Activated naive CD4-positive, alpha-beta T cell treated with anti-CD3 and anti-CD28 coated beads, Interleukin-2, amount 50 U/mL, for 24 hours (primary cell): ENCODE measurements at regions not wholly inside any gene's neighbourhood (a gene's known extent, or its start where the extent isn't known, plus 50 kb on each side); places are given as distances from the start of the nearest gene placed in this dataset.
A peak's percentile ranks its signal among the peaks of the same experiment; 100 is the strongest.
"Not testable (repeated sequence)": the region's sequence is repeated elsewhere in the genome, so short reads cannot be mapped to it uniquely, and the experiment has no call there.

ENCODE experiments used
- H3K27ac Mint-ChIP-seq: one replicate; pipeline ENCODE4 v1.8.0; 2021; ENCODE audit warnings: mild to moderate bottlenecking, mixed read lengths
- H3K27me3 Mint-ChIP-seq: one replicate; pipeline ENCODE4 v1.8.0; 2021; ENCODE audit warnings: mixed read lengths
- H3K36me3 Mint-ChIP-seq: one replicate; pipeline ENCODE4 v1.8.0; 2021; ENCODE audit warnings: mixed read lengths
- H3K4me1 Mint-ChIP-seq: one replicate; pipeline ENCODE4 v1.8.0; 2021; ENCODE audit warnings: mixed read lengths
- H3K4me3 Mint-ChIP-seq: one replicate; pipeline ENCODE4 v1.8.0; 2021; ENCODE audit warnings: mild to moderate bottlenecking, mixed read lengths
- H3K9me3 Mint-ChIP-seq: one replicate; pipeline ENCODE4 v1.8.0; 2021; ENCODE audit warnings: mixed read lengths

GRCh38 chrX:38959736-38960135, 158.5 kb downstream of the MID1IP1 start:
- no peaks in the 10 kb centered on the region for H3K4me1 Mint-ChIP-seq
- no peaks in the 10 kb centered on the region for H3K27me3 Mint-ChIP-seq
- H3K4me3 Mint-ChIP-seq, result no peak overlapping the region
- H3K27ac Mint-ChIP-seq, result no peak overlapping the region
- no peaks in the 10 kb centered on the region for H3K9me3 Mint-ChIP-seq
- no peaks in the 10 kb centered on the region for H3K36me3 Mint-ChIP-seq

GRCh38 chrX:38960137-38960536, 158.9 kb downstream of the MID1IP1 start:
- H3K36me3 Mint-ChIP-seq, result no peaks in the 10 kb centered on the region
- H3K27me3 Mint-ChIP-seq, result no peaks in the 10 kb centered on the region
- no peak overlapping the region for H3K27ac Mint-ChIP-seq
- H3K4me3 Mint-ChIP-seq, result no peak overlapping the region
- no peaks in the 10 kb centered on the region for H3K4me1 Mint-ChIP-seq
- H3K9me3 Mint-ChIP-seq, result no peaks in the 10 kb centered on the region

- Mint-ChIP-seq H3K4me1 (no peaks in the 10 kb centered on the region), H3K27ac (no peak overlapping the region), H3K36me3 (no peaks in the 10 kb centered on the region), H3K4me3 (no peak overlapping the region), H3K9me3 (no peaks in the 10 kb centered on the region), H3K27me3 (no peaks in the 10 kb centered on the region)
Measured at GRCh38 chrX:38961936-38962335, 160.7 kb downstream of the MID1IP1 start.

- not testable (repeated sequence) for H3K27ac Mint-ChIP-seq, H3K4me3 Mint-ChIP-seq, H3K4me1 Mint-ChIP-seq, H3K36me3 Mint-ChIP-seq, H3K9me3 Mint-ChIP-seq, H3K27me3 Mint-ChIP-seq
Measured at GRCh38 chrX:38963244-38963643, 162.0 kb downstream of the MID1IP1 start.

GRCh38 chrX:38965888-38966287, 164.6 kb downstream of the MID1IP1 start:
- Mint-ChIP-seq H3K36me3 (no peaks in the 10 kb centered on the region), H3K4me1 (no peaks in the 10 kb centered on the region), H3K4me3 (no peak overlapping the region), H3K27ac (no peak overlapping the region), H3K27me3 (no peaks in the 10 kb centered on the region), H3K9me3 (no peaks in the 10 kb centered on the region)

GRCh38 chrX:38968344-38969216, 167.3 kb downstream of the MID1IP1 start:
- no peaks in the 10 kb centered on the region for H3K4me1 Mint-ChIP-seq
- H3K9me3 Mint-ChIP-seq, result no peaks in the 10 kb centered on the region

GRCh38 chrX:38970074-38970473, 168.8 kb downstream of the MID1IP1 start:
- Mint-ChIP-seq H3K4me1 (no peaks in the 10 kb centered on the region), H3K27me3 (no peaks in the 10 kb centered on the region), H3K27ac (no peak overlapping the region), H3K36me3 (no peaks in the 10 kb centered on the region), H3K4me3 (no peak overlapping the region), H3K9me3 (no peaks in the 10 kb centered on the region)

More at GRCh38 chrX:38968344-38969216, 167.3 kb downstream of the MID1IP1 start:
- H3K27ac Mint-ChIP-seq, result no peak overlapping the region
- H3K4me3 Mint-ChIP-seq, result no peak overlapping the region
- H3K36me3 Mint-ChIP-seq, result no peaks in the 10 kb centered on the region
- H3K27me3 Mint-ChIP-seq, result no peaks in the 10 kb centered on the region

GRCh38 chrX:38970845-38971244, 169.6 kb downstream of the MID1IP1 start:
- Mint-ChIP-seq H3K4me1 (no peaks in the 10 kb centered on the region), H3K36me3 (no peaks in the 10 kb centered on the region), H3K27me3 (no peaks in the 10 kb centered on the region), H3K27ac (peak overlapping the region; percentile 20), H3K4me3 (no peak overlapping the region), H3K9me3 (no peaks in the 10 kb centered on the region)

- Mint-ChIP-seq H3K27ac (no peak overlapping the region), H3K4me1 (no peaks in the 10 kb centered on the region), H3K4me3 (no peak overlapping the region), H3K27me3 (no peaks in the 10 kb centered on the region), H3K9me3 (no peaks in the 10 kb centered on the region), H3K36me3 (no peaks in the 10 kb centered on the region)
Measured at GRCh38 chrX:38973322-38973721, 172.1 kb downstream of the MID1IP1 start.

GRCh38 chrX:38974542-38974941, 173.3 kb downstream of the MID1IP1 start:
- H3K4me1 Mint-ChIP-seq, result no peaks in the 10 kb centered on the region
- H3K9me3 Mint-ChIP-seq, result no peaks in the 10 kb centered on the region
- H3K27ac Mint-ChIP-seq, result no peak overlapping the region
- H3K36me3 Mint-ChIP-seq, result no peaks in the 10 kb centered on the region
- H3K4me3 Mint-ChIP-seq, result no peak overlapping the region
- no peaks in the 10 kb centered on the region for H3K27me3 Mint-ChIP-seq

GRCh38 chrX:38975368-38975942, 174.2 kb downstream of the MID1IP1 start:
- Mint-ChIP-seq H3K9me3 (no peaks in the 10 kb centered on the region), H3K4me1 (no peaks in the 10 kb centered on the region), H3K27ac (no peak overlapping the region), H3K27me3 (no peaks in the 10 kb centered on the region), H3K36me3 (no peaks in the 10 kb centered on the region), H3K4me3 (no peak overlapping the region)

GRCh38 chrX:38982370-38982769, 181.1 kb downstream of the MID1IP1 start:
- H3K4me1 Mint-ChIP-seq, result peaks cover 6% of the 10 kb centered on the region
- no peak overlapping the region for H3K27ac Mint-ChIP-seq
- no peaks in the 10 kb centered on the region for H3K9me3 Mint-ChIP-seq
- no peaks in the 10 kb centered on the region for H3K36me3 Mint-ChIP-seq
- H3K4me3 Mint-ChIP-seq, result no peak overlapping the region
- H3K27me3 Mint-ChIP-seq, result no peaks in the 10 kb centered on the region

- no peaks in the 10 kb centered on the region for H3K9me3 Mint-ChIP-seq
Measured at GRCh38 chrX:38982843-38983242, 181.6 kb downstream of the MID1IP1 start.

GRCh38 chrX:38985375-38985774, 184.1 kb downstream of the MID1IP1 start:
- Mint-ChIP-seq H3K27me3 (no peaks in the 10 kb centered on the region), H3K36me3 (no peaks in the 10 kb centered on the region), H3K27ac (no peak overlapping the region), H3K9me3 (no peaks in the 10 kb centered on the region), H3K4me1 (peaks cover 6% of the 10 kb centered on the region), H3K4me3 (no peak overlapping the region)

More at GRCh38 chrX:38982843-38983242, 181.6 kb downstream of the MID1IP1 start:
- H3K4me1 Mint-ChIP-seq, result peaks cover 6% of the 10 kb centered on the region
- H3K36me3 Mint-ChIP-seq, result no peaks in the 10 kb centered on the region
- H3K27me3 Mint-ChIP-seq, result no peaks in the 10 kb centered on the region
- no peak overlapping the region for H3K4me3 Mint-ChIP-seq
- H3K27ac Mint-ChIP-seq, result no peak overlapping the region

GRCh38 chrX:38985945-38986344, 184.7 kb downstream of the MID1IP1 start:
- H3K27me3 Mint-ChIP-seq, result no peaks in the 10 kb centered on the region
- H3K4me1 Mint-ChIP-seq, result peaks cover 6% of the 10 kb centered on the region
- no peaks in the 10 kb centered on the region for H3K36me3 Mint-ChIP-seq
- H3K27ac Mint-ChIP-seq, result no peak overlapping the region
- no peaks in the 10 kb centered on the region for H3K9me3 Mint-ChIP-seq
- H3K4me3 Mint-ChIP-seq, result no peak overlapping the region

- Mint-ChIP-seq H3K27me3 (no peaks in the 10 kb centered on the region), H3K4me3 (no peak overlapping the region), H3K36me3 (no peaks in the 10 kb centered on the region), H3K27ac (no peak overlapping the region), H3K4me1 (peaks cover 6% of the 10 kb centered on the region), H3K9me3 (no peaks in the 10 kb centered on the region)
Measured at GRCh38 chrX:38986586-38986985, 185.3 kb downstream of the MID1IP1 start.
